ENCODE measurements at regions not wholly inside any gene's neighbourhood (a gene's known extent, or its start where the extent isn't known, plus 50 kb on each side); places are given as distances from the start of the nearest gene placed in this dataset.
A peak's percentile ranks its signal among the peaks of the same experiment; 100 is the strongest.
"Not testable (repeated sequence)": the region's sequence is repeated elsewhere in the genome, so short reads cannot be mapped to it uniquely, and the experiment has no call there.

GRCh38 chr7:50943482-50943881 lies 160.8 kb upstream of the GRB10 start:
- peak; percentile 64 to 80 for ATAC-seq (replicated peaks)

DNA sequence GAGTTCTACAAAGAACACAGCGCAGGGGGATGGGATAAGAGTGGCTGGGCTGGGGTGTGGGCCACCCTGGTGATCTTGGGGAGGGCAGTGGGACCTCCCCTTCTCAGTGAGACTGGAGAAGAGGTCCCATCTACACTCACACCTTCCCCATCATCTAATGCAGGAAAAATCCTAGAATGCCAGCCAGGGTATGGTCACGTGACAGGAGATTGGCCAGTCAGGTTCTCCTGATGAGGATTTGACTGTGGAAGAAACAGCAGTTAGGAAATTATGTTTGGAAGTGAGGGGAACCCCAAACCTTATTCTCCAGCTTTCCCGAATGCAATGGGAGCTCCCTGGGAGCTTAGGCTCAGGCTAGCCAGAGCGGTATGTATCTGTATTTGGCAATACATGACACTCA lies 158.8 kb upstream of the GRB10 start:
- Mint-ChIP-seq H3K9me3 (peaks cover 0 to 2% of the 10 kb centered on the region in 2 donors), H3K27ac (no peak overlapping the region), H3K27me3 (peaks cover 0 to 9% of the 10 kb centered on the region in 2 donors), H3K36me3 (no peaks in the 10 kb centered on the region), H3K4me3 (no peak overlapping the region), H3K4me1 (no peaks in the 10 kb centered on the region)
- no peak for DNase-seq
- no peak for ATAC-seq (replicated peaks)

More at GRCh38 chr7:50943482-50943881, 160.8 kb upstream of the GRB10 start:
- Mint-ChIP-seq H3K27me3 (no peaks in the 10 kb centered on the region), H3K4me3 (no peak overlapping the region), H3K9me3 (peaks cover 3% of the 10 kb centered on the region in 2 donors), H3K27ac (no peak overlapping the region), H3K36me3 (no peaks in the 10 kb centered on the region), H3K4me1 (no peaks in the 10 kb centered on the region)
- no peak for DNase-seq

GRCh38 chr7:50940621-50941020 lies 157.9 kb upstream of the GRB10 start:
- Mint-ChIP-seq H3K4me1 (no peaks in the 10 kb centered on the region), H3K36me3 (no peaks in the 10 kb centered on the region), H3K27ac (no peak overlapping the region), H3K27me3 (peaks cover 7 to 16% of the 10 kb centered on the region in 2 donors), H3K9me3 (peaks cover 0 to 3% of the 10 kb centered on the region in 2 donors), H3K4me3 (no peak overlapping the region)
- ATAC-seq (replicated peaks) (no peak), DNase-seq (no peak)

DNA sequence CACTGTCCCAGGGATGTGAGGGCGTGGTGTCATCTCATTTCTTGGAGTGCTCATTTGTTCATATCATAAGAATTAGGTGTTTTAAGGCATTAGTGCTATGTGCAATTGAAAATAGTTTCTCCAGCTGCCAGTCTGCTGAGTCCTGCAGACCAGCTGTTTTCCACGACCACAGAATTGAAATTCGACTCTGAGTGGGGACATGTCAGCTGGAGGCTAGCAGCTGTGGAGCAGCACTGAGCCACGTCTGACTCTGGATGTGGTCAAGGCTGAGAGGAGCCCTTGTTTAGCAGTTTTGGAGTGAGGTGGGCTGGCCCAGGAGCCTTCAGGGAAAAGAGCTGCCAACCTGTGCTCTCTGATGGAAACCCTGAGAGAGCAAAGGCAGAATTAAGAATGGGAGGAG lies 156.3 kb upstream of the GRB10 start:
- Mint-ChIP-seq H3K9me3 (peaks cover 0 to 6% of the 10 kb centered on the region in 2 donors), H3K4me1 (no peaks in the 10 kb centered on the region), H3K27ac (peak overlapping the region; percentile 33), H3K36me3 (no peaks in the 10 kb centered on the region), H3K4me3 (no peak overlapping the region), H3K27me3 (peaks cover 13 to 16% of the 10 kb centered on the region in 2 donors)
- ATAC-seq (replicated peaks) (no peak), DNase-seq (no peak)

- DNase-seq = no peak
- Mint-ChIP-seq H3K27ac (no peak overlapping the region), H3K4me3 (no peak overlapping the region), H3K36me3 (no peaks in the 10 kb centered on the region), H3K4me1 (no peaks in the 10 kb centered on the region), H3K27me3 (peaks cover 13 to 16% of the 10 kb centered on the region in 2 donors), H3K9me3 (peaks cover 0 to 6% of the 10 kb centered on the region in 2 donors)
- ATAC-seq (replicated peaks) = no peak
Measured at GRCh38 chr7:50937727-50938126, 155.0 kb upstream of the GRB10 start.

DNA sequence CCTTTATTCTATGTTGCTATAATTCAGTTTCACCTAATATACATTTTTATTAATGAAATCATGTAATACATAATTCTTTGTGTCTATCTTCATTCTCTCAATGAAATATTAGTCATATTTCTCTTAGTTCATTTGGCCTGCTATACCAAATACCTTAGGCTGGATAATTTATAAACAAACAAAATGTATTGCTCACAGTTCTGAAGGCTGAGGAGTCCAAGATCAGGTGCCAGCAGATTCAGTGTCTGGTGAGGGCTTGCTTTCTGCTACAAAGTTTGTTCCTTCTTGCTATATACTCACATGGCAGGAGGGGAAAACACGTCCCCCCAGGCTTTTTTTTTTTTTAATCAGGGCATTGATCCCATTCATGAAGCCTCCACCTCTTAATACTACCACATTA lies 143.4 kb upstream of the GRB10 start:
- no peak for ATAC-seq (replicated peaks)
- no peak overlapping the region for H3K4me3 Mint-ChIP-seq
- no peak for DNase-seq
- H3K9me3 Mint-ChIP-seq = peaks cover 0 to 2% of the 10 kb centered on the region in 2 donors
- H3K4me1 Mint-ChIP-seq = no peaks in the 10 kb centered on the region
- H3K36me3 Mint-ChIP-seq = no peaks in the 10 kb centered on the region
- no peak overlapping the region for H3K27ac Mint-ChIP-seq
- H3K27me3 Mint-ChIP-seq = no peaks in the 10 kb centered on the region

DNA sequence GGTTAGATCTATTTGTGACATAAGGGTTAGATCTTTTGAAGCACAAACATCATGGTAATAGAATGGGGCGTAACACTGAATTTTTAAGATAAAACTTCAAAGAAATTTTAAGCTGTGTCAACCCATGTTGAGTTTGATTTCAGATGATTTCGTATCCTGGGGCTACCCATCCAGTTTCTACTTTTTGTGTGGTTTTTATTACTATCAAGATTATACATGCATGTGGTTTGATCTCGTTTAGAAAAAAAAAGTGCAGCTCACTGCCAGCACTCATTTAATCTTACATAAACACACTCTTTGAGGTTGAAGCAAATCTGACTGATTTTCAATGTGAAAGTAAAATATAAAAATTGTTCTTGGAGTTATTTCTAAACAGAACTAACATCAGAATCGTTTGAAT lies 140.8 kb upstream of the GRB10 start:
- no peaks in the 10 kb centered on the region for H3K27me3 Mint-ChIP-seq
- DNase-seq (no peak), ATAC-seq (replicated peaks) (no peak)
- H3K27ac Mint-ChIP-seq = no peak overlapping the region
- H3K36me3 Mint-ChIP-seq = no peaks in the 10 kb centered on the region
- no peak overlapping the region for H3K4me3 Mint-ChIP-seq
- no peaks in the 10 kb centered on the region for H3K4me1 Mint-ChIP-seq
- peaks cover 0 to 2% of the 10 kb centered on the region in 2 donors for H3K9me3 Mint-ChIP-seq

DNA sequence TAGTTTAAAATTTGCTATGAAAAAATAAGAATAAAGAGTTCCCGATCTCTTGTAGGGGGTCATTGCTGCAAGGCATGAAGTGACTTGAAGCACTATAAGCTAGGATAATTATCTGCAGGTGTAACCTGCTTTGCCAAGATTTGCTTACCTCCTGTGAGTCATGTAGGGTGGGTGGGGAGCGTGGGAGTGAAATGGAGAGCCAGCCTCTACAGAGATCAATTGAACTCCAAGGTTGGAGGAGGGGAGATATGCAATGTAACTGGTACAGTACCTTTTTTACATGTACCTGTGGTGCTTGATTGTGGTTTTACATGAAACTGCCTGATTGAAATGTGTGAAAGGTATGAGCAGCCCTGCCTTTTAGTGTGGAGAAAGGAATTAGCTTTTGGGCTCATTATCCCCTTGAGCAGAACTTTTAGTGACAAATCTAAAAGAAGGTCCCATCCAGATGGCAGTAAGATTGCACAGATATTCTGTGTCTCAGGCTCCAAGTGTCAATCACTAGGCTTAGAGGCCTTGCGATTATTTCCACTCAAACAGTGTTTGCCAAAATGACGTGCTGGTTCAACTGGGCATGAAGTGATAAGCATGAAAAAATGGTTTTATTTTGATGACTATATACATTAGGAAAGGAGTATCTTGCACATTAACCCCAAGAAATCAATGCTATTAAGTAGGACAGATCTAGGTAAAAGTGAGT lies 138.6 kb upstream of the GRB10 start:
- ATAC-seq (replicated peaks) = no peak
- H3K27me3 Mint-ChIP-seq = no peaks in the 10 kb centered on the region
- H3K9me3 Mint-ChIP-seq = no peaks in the 10 kb centered on the region
- H3K4me3 Mint-ChIP-seq = no peak overlapping the region
- H3K27ac Mint-ChIP-seq = no peak overlapping the region
- H3K4me1 Mint-ChIP-seq = no peaks in the 10 kb centered on the region
- H3K36me3 Mint-ChIP-seq = no peaks in the 10 kb centered on the region
- no peak for DNase-seq

DNA sequence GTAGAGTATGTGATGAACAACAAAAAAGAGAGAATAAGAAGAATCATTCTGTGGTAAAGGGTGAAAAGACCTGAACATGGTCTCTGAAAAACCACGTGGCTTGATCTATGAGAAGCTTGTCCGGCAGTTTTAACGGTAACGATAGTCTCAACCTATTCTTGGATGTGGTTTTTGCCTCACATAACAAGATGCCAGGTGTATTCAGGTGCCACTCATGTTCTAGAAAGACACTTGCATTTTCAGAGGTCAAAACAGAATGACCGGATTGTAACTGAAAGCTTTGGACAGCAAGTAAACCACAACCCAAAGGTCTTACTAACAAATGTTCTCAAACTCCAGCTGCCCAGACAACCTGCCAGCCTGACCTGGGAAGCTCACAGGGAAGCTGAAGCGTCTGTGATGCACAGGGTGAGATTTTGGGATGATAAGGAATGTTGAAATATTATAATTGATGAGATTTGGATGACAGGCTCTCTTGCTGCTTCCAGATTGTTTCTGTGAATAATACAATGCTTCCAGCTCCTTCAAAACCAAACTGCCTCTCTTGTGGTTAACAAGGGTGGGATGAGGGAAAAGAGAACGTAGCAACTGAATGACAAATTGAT lies 137.4 kb upstream of the GRB10 start:
- no peaks in the 10 kb centered on the region for H3K27me3 Mint-ChIP-seq
- DNase-seq (no peak), ATAC-seq (replicated peaks) (no peak)
- no peak overlapping the region for H3K4me3 Mint-ChIP-seq
- no peak overlapping the region for H3K27ac Mint-ChIP-seq
- H3K9me3 Mint-ChIP-seq = no peaks in the 10 kb centered on the region
- no peaks in the 10 kb centered on the region for H3K36me3 Mint-ChIP-seq
- H3K4me1 Mint-ChIP-seq = no peaks in the 10 kb centered on the region

DNA sequence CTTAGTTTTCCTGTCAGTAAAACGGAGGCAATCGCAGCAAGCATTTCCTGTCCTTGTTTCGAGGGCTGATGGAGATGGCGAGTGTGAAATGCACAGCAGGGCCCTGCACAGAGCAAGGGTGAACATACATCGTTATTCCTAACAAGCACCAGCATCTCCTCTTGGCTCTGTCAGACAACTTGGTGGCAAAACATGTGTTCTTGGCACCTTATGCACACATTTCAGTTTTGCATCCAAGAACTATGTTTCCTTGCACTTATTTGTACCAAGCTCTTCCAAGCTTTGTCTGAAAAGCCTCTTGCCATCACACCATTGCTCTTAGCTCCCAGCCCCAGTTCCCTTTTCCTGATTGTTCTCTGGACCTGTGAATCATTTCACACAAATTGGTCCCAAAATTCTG lies 132.9 kb upstream of the GRB10 start:
- Mint-ChIP-seq H3K27ac (no peak overlapping the region), H3K4me3 (no peak overlapping the region), H3K9me3 (no peaks in the 10 kb centered on the region), H3K27me3 (no peaks in the 10 kb centered on the region), H3K36me3 (no peaks in the 10 kb centered on the region), H3K4me1 (no peaks in the 10 kb centered on the region)
- ATAC-seq (replicated peaks) (no peak), DNase-seq (no peak)

DNA sequence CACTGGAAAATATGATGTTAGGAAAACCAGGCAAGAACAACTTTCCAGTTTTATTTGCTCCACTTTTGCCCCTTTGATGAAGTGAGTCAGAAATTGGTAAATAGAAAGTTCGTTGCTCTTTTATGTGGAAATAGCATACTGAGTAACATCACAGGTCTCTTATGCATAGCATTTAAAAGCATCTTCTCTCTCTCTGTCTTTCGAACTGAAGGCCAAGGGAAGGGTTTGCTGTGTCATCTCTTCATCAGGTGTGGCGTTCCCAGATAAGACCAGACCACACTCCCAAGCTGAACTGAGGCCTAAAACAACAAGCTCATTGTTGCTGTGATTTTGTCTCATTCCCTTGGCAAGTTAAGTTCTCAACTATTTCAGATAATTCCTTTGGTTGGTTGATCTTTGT lies 131.8 kb upstream of the GRB10 start:
- Mint-ChIP-seq H3K27ac (no peak overlapping the region), H3K27me3 (no peaks in the 10 kb centered on the region), H3K9me3 (peaks cover 0 to 4% of the 10 kb centered on the region in 2 donors), H3K4me3 (no peak overlapping the region), H3K36me3 (no peaks in the 10 kb centered on the region), H3K4me1 (no peaks in the 10 kb centered on the region)
- ATAC-seq (replicated peaks) = no peak
- DNase-seq = no peak

GRCh38 chr7:50908628-50909290 lies 126.1 kb upstream of the GRB10 start:
- Mint-ChIP-seq H3K36me3 (no peaks in the 10 kb centered on the region), H3K9me3 (peaks cover 3 to 10% of the 10 kb centered on the region in 2 donors), H3K4me1 (no peaks in the 10 kb centered on the region), H3K27ac (no peak overlapping the region), H3K4me3 (no peak overlapping the region), H3K27me3 (no peaks in the 10 kb centered on the region)
- ATAC-seq (replicated peaks) = no peak
- no peak for DNase-seq

GRCh38 chr7:50898604-50899477 lies 116.1 kb upstream of the GRB10 start:
- ATAC-seq (replicated peaks); H3K4me3 Mint-ChIP-seq; H3K36me3 Mint-ChIP-seq; H3K9me3 Mint-ChIP-seq; H3K27ac Mint-ChIP-seq; DNase-seq; H3K4me1 Mint-ChIP-seq: not testable (repeated sequence)
- H3K27me3 Mint-ChIP-seq = peaks cover 5 to 10% of the 10 kb centered on the region in 2 donors

DNA sequence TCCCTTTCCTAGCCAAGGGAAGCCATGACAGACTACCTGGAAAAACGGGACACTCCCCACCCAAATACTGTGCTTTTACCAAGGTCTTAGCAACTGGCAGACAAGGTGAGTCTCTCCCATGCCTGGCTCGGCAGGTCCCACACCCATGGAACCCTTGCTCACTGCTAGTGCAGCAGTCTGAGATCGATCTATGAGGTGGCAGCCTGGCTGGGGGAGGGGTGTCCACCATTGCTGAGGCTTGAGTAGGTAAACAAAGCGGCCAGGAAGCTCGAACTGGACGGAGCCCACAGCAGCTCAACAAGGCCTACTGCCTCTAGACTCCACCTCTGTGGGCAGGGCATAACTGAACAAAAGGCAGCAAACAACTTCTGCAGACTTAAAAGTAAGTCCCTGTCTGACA lies 104.4 kb upstream of the GRB10 start:
- not testable (repeated sequence) for H3K27me3 Mint-ChIP-seq; H3K4me1 Mint-ChIP-seq; DNase-seq; H3K9me3 Mint-ChIP-seq; H3K36me3 Mint-ChIP-seq; H3K4me3 Mint-ChIP-seq; ATAC-seq (replicated peaks); H3K27ac Mint-ChIP-seq

Data from stimulated activated naive B cell treated with anti-CD40 and anti-IgM and Interleukin-4, amounts not matched to agents 10 μg/mL and 1 μg/mL and 100 μg/mL, for 72 hours (primary cell).